ENCODE measurements at regions not wholly inside any gene's neighbourhood (a gene's known extent, or its start where the extent isn't known, plus 50 kb on each side); places are given as distances from the start of the nearest gene placed in this dataset.

DNA sequence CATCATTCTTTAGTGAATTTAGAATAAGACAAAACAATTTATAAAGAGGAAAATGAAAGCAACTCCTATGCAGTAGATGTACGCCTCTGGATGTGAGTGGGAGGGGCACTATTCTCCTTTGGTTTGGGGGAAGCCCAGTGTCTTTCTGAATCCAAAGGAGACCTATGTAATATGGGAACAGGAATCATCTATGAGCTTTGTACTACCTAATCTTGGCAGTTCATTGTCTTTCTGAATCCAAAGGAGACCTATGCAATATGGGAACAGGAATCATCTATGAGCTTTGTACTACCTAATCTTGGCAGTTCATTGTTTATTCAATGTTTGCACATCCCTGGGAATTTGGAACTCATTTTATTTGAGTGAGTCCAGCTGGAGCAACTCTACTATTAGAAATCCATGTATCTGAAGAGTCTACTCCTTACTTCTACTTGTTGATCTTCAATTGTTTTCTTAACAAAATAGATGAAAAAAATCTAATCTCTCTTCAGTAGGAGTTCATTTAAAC, 401.1 kb upstream of the LRATD1 start:
- no peak for DNase-seq

DNA sequence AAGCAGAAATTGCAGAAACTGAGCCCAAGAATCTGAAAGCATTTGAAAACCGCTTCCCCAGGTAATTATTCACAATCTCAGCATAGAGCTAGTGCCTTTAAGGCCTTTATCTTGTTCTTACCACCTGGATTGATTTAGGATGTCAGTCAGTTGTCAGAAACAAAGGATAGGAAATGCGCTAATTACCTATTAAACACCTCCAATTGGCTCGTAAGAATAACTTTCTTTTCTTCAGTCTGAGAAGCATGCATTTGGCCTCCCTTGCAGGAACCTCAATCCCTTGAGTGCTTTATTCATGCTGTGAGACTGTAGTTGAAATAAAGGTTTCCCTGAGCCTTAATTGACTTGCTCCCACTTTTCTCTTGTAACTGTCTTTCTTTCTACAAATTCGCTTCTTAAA, 400.3 kb upstream of the LRATD1 start:
- DNase-seq = no peak

DNA sequence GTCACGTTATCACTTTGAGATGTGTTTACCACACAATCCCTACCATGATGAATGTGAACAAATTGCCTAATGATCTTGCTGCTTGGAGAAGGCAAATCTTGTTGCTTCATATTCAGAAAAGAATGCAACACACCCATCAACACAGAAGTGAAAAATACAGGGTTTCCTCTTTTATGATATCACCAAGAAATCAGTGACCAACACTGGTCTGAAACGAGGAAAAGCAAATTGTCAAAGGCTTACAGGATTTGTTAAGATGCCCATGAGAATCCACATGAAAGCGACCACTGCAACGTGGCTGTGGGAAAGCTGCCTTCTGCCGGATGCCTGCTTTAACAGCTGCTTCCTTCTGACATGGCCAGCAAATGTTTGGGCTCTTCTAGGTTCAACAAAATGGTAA, 397.6 kb upstream of the LRATD1 start:
- DNase-seq = no peak

DNA sequence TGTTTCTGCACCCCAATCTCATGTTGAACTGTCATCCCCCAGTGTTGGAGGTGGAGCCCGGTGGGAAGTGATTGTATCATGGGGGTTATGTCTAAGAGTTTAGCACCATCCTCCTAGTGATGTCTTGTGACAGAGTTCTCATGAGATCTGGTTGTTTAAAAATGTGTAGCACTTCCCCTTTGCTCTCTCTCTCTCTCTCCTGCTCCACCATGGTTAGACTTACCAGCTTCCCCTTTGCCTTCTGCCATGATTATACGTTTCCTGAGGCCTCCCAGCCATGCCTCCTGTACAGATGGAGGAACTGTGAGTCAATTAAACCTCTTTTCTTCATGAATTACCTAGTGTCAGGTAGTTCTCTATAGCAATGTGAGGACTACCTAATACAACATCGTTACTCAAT, 396.9 kb upstream of the LRATD1 start:
- no peak for DNase-seq

- no peak for DNase-seq
These were observed 394.6 kb upstream of the LRATD1 start for GRCh38 chr2:14237902-14238301.

DNA sequence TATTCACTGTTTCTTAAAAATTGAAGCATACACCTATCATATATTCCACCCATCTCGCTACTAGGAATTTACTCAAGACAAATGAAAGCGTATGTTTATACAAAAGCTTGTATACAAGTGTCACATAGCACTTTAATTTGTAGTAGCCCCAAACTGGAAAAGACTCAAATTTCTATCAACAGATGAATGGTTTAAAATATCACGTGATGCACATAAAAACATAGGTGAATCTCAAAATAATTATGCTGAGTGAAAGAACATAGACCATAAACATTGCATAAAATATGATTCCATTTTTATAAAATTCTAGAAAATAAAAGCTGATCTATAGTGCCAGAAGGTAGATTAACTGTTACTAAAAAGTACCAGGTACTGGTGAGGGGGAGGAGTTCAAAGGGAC, 392.9 kb upstream of the LRATD1 start:
- DNase-seq = no peak

DNA sequence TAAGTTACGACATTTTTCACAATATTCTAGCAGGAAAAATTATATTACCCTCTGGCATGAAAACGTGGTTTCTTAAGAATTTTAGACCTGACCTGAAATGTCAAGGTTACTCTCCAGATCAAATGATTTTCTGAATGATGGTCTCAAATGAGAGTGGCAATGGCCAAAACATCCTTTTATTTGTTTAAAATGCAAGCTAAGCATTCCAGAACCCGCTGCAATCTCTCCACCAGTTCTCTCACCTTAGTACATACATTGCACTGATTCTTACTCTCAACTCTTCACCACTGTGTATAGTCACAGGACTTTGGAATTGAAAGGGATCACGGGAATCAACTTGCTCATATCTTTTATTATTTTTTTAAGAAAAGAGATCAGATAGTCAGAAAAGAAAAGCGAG, 391.6 kb upstream of the LRATD1 start:
- no peak for DNase-seq

GRCh38 chr2:14245901-14246300, 386.6 kb upstream of the LRATD1 start:
- DNase-seq = no peak

- DNase-seq = no peak
These were observed 377.2 kb upstream of the LRATD1 start for GRCh38 chr2:14255135-14255820.

DNA sequence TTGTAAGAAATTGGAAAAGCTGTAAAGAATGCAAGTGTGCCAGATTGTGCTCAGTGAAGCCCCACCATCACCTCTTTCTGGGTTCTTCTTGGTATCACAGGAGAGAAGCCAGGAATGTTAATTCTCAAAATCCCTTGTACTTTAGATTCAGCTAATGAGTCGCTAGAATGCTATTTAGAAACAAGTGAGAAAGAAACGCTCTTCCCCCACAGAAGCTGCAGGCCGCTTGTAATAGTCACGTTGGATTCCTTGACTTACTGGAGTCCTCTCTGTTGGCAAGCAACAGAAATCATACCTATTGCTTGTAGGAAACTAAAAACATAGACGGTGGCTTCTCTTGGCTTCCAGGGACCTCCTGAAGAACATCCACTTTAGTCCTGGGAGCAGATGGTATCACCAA, 375.6 kb upstream of the LRATD1 start:
- no peak for DNase-seq

DNA sequence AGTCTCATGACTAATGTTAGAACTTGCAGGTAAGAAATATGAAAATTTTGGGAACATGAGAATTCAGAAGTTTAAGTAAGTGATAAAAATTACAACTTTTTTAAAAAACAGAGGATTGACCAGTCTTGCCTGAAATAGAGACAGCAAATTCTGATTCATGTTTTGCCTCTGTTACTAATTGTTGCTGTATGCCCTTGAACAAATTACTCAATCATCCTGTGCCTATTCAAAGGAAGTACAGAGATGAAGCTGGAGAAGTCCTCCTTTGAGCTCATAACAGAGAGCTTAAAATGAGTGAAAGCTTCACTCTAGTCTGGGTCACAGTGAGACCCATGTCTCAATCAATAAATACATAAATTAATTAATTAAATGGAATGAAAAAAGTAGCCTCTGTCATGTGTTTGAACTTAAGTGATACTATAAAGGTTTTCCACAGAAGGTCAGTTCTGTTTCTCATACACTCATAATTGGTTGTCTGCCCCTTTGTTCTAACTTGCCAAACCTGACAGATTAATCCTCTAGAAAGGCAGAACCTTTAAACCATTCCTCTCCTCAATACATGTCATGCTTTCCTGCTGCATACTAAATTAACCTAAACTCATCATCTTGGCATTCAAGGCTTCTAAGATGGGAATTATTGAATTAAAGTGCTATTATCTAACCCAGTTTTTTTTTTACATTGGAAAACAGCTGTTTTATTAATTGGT, 374.6 kb upstream of the LRATD1 start:
- no peak for DNase-seq

GRCh38 chr2:14261771-14262170, 370.7 kb upstream of the LRATD1 start:
- DNase-seq = no peak

GRCh38 chr2:14263053-14263452, 369.5 kb upstream of the LRATD1 start:
- DNase-seq = no peak

DNA sequence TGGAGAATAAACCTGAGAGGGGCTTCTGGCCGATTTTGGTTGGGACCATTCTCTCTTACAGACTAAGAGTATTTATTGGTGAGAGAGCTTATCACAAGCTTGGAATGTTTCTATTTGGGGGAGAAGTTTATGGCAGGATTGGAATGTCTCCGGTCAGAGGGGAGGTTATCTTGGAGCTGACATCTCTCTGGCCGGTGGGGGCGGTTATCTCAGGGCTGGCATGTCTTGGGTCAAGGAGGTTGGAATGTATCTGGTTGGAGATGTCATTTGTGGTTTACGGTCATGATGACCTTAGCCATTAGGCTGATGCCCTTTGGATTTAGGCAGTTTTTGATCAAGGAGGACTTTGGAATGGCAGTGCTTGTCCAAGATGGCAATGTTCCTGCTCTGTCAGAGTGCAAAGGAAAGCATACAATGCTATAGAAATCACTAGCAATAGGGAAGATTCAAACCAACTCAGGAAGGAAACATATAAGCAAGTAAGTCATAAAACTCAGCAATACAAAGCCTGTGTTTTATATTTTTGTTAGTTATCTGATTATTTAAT, 362.4 kb upstream of the LRATD1 start:
- DNase-seq = no peak

DNA sequence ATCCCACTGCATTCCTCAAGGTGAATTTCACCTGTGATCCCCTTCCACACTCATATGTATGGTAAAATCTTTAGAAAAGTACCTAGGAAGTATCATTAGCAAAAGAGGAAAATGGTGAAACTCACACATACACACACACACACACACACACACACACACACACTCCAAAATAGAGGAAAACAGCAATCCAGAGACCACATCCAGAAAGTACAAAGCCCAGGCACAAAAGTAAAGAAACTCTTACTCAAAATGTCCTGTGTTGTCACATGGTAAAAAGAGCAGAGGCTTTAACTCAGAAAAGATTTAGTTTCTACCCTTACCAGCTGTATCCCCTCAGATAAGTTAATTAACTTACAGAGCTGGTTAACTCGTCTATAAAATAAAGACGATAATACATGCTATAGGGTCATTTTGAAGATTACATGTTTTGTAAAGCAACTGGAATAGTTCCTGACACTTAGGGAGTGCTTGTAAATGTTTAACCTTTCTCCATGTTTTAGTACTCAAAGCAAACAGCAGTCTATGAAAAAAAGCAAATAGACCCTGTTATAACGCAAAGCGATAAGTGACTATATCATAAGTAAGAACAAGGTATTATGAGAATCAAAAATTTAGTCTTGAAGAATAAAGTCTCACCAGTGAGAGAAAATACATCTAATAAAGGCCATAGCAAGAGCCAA, 360.0 kb upstream of the LRATD1 start:
- DNase-seq = no peak

- DNase-seq = no peak
These were observed 358.9 kb upstream of the LRATD1 start for GRCh38 chr2:14273650-14274049.

DNA sequence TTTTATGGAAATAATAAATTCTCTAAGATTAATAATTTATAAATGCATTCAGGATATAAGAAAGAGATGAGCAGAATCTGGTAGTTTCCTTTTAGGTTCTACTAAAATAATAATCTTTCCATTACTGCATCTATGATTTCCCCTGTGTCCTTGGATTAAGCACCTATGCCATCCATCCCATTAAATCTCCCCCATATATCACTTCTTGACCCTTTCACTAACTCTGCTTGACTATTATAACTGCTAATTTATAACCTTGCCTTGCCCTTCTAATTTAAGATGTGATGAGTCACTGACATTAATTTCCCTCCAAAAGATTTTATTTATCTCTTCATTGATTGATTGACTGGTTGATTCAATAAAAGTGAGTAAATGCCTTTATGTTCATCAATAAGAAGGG, 348.3 kb upstream of the LRATD1 start:
- DNase-seq = no peak

- DNase-seq = no peak
These were observed 346.7 kb upstream of the LRATD1 start for GRCh38 chr2:14285812-14286211.

DNA sequence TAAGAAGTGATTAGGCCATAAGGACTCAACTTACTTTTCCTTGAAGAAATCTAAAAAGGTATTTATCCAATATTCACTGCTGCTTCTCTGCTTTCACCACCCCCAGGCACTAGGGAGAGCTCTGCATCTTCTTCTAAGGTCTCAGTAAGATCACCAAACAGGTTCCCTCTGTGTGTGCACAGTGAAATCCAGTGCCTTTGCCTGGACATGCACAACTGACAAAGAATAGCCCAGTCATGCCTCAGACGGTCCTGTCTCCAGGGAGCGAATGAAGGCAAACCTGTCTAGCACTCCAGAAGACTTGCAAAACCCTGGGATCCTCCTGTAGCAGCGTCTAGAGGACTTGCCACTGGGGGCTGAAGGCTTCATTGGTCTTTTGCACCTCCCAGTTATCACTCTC, 344.5 kb upstream of the LRATD1 start:
- DNase-seq = no peak

DNA sequence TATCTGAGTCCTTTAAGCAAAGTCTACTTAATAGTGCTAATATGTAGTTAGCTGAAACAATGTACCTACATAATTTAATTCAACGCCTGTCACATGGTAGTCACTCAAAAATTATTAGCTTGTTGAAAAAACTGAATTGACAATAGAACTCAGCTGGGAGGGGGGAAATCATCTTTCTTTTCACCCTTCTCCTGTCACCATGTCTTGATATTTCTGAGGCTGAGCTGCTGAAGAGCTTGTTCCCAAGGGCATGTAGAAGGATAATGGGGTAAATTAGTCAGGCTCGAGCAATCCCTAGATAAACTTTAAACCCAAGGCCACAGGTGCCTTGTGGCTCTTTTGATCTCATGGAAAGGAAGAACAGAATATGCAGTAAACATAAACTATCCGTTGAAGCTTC, 339.6 kb upstream of the LRATD1 start:
- no peak for DNase-seq

GRCh38 chr2:14297340-14297739, 335.2 kb upstream of the LRATD1 start:
- no peak for DNase-seq

DNA sequence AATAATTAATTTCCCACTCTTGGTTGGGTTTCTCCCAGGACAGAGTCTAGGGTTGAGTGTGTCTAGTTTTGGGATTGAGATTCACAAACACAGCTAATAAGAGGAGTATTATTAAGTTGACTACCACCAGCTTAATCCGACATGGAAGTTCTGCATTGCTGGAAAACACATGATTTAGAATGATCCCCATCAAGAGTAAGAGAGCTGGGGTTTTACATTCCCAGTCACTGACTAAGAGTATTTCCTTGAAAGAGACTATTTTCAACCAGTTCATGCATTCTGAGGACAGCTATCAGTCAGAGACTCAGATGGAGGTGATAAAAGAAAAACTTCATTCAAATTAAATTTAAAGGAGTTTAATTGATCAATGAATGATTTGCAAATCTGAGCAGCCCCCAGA, 334.6 kb upstream of the LRATD1 start:
- no peak for DNase-seq

GRCh38 chr2:14301331-14301730, 331.2 kb upstream of the LRATD1 start:
- no peak for DNase-seq
